Choroid plexus epithelial cell (primary cell): ENCODE measurements at regions not wholly inside any gene's neighbourhood (a gene's known extent, or its start where the extent isn't known, plus 50 kb on each side); places are given as distances from the start of the nearest gene placed in this dataset.

Experiments used
- DNase-seq: peaks from one replicate; pipeline ENCODE4 v3.0.0-alpha.2; 2010; ENCODE audit warnings: low read depth
- H3K4me3 ChIP-seq: 2 replicates; pipeline ENCODE4 v1.5.1; 2011; ENCODE audit warnings: low read depth, mild to moderate bottlenecking, control low read depth, low read length, moderate library complexity
- CTCF ChIP-seq: conservative IDR thresholded peaks from 2 replicates; pipeline ENCODE4 v1.5.1; 2011; ENCODE audit warnings: low read depth, mild to moderate bottlenecking, control low read depth, inconsistent platforms, low read length, moderate library complexity

GRCh38 chr1:181394766-181395165, 88.6 kb upstream of the CACNA1E start:
- no peak for DNase-seq
- no peak for TF ChIP-seq CTCF
- H3K4me3 ChIP-seq = no peak overlapping the region

DNA sequence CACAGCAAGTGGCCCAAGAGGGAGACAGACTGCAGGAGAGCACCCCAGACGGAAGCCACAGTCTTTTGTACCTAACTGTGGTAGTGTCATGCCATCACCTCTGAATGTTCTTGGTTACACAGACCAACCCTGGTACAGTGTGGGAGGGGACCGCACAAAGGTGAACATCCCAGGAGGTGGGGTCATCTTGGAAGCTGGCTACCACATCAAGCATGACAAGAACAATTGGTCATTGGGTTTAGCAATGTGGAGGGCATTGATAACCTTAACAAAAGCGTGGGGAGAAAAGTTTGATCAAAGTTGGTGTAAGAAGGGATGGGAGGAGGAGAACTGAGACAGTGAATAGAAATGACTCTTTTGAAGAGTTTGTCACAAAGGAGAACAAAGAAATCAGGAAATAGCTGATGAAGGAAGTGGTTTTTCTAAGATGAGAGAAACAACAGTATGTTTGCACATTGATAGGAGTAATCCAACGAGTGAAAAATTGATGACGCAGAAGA, 87.1 kb upstream of the CACNA1E start:
- DNase-seq = no peak
- H3K4me3 ChIP-seq = no peak overlapping the region
- no peak for TF ChIP-seq CTCF

GRCh38 chr1:181396811-181397210, 86.5 kb upstream of the CACNA1E start:
- no peak for DNase-seq
- H3K4me3 ChIP-seq = no peak overlapping the region
- no peak for TF ChIP-seq CTCF

- DNase-seq = no peak
- H3K4me3 ChIP-seq = no peak overlapping the region
- no peak for TF ChIP-seq CTCF
These were observed 85.5 kb upstream of the CACNA1E start for GRCh38 chr1:181397845-181398244.

DNA sequence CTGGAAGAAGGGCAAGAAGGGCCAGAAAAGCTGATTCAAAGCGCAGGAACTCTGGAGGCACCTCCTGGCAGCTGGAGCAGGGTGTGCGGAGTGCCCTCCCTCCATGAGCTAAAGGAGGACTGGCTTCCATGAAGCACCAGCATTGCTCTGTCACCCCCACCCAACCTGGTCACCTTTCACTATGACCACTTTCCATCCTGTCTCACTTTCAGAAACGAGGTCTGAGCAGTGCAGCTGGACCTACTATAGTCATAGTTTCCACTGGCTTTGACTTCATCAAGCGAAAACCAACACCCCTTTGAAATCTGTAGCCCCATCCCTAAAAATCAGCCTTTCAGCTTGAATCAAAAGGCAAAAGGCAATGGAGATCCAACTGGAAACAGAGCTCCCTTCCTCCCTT, 84.8 kb upstream of the CACNA1E start:
- H3K4me3 ChIP-seq = no peak overlapping the region
- TF ChIP-seq CTCF = no peak
- DNase-seq = no peak

DNA sequence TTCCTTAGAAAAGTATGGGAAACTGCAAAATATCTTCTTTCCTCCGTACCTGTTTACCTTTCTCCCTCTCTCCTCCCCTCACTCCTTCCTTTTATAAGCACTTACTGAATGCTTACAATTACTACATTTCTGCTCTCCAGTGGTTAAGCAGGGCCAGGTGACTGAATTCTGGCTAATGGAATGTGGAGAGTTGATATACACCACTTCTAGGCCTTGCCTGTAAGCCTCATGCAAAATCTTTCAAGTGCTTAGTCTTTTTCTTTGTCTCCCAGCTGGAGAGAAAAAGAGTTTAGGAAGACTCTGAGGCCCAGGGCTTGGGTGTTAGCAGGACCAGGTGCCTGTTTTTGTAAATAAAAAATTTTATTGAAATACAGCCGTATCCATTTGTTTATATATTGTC, 77.7 kb upstream of the CACNA1E start:
- no peak for TF ChIP-seq CTCF
- H3K4me3 ChIP-seq = no peak overlapping the region
- no peak for DNase-seq

- H3K4me3 ChIP-seq = no peak overlapping the region
- TF ChIP-seq CTCF = no peak
- no peak for DNase-seq
These were observed 76.3 kb upstream of the CACNA1E start for GRCh38 chr1:181406989-181407388.
